Mesodermal cell (in vitro differentiated cells): ENCODE measurements at regions not wholly inside any gene's neighbourhood (a gene's known extent, or its start where the extent isn't known, plus 50 kb on each side); places are given as distances from the start of the nearest gene placed in this dataset.

ENCODE experiments used
- H3K27ac ChIP-seq: 2 replicates; pipeline ENCODE4 v1.7.0; 2013; ENCODE audit warnings: mild to moderate bottlenecking, low read depth, low read length, moderate library complexity; ENCODE audit not compliant: severe bottlenecking
- H3K36me3 ChIP-seq: 2 replicates; pipeline ENCODE4 v1.7.1; 2013; ENCODE audit warnings: mild to moderate bottlenecking, low read length, moderate library complexity; ENCODE audit not compliant: control insufficient read depth, insufficient read depth
- H3K4me1 ChIP-seq: one replicate; pipeline ENCODE4 v1.7.1; 2013; ENCODE audit warnings: mild to moderate bottlenecking, low read length; ENCODE audit not compliant: insufficient read depth, control insufficient read depth, poor library complexity, severe bottlenecking
- H3K4me3 ChIP-seq: 2 replicates; pipeline ENCODE4 v1.7.0; 2013; ENCODE audit warnings: low read length, control low read depth, mild to moderate bottlenecking; ENCODE audit not compliant: insufficient read depth, poor library complexity, severe bottlenecking; ENCODE audit errors: extremely low read depth
- H3K9me3 ChIP-seq: 2 replicates; pipeline ENCODE4 v1.7.1; 2013; ENCODE audit warnings: mild to moderate bottlenecking, low read length, moderate library complexity; ENCODE audit not compliant: control insufficient read depth
- WGBS, 2 experiments: methylation state at CpG; one replicate each; pipeline ENCODE4 v1.1.5; 2013; ENCODE audit warnings: missing lambda C conversion rate in 2 of 2; ENCODE audit not compliant: insufficient coverage in 2 of 2; 5-methylcytosine and 5-hydroxymethylcytosine counted together

GRCh38 chr7:47148536-47149207 lies 433.2 kb downstream of the TNS3 start:
- Histone ChIP-seq H3K4me3 (no peak overlapping the region), H3K4me1 (no peaks in the 10 kb centered on the region), H3K9me3 (no peaks in the 10 kb centered on the region), H3K27ac (no peak overlapping the region), H3K36me3 (no peaks in the 10 kb centered on the region)
- 87 to 94% methylated on average over 2 of the region's 5 CpGs for WGBS, 2 experiments

- Histone ChIP-seq H3K36me3 (no peaks in the 10 kb centered on the region), H3K27ac (no peak overlapping the region)
Measured at GRCh38 chr7:47147213-47147631, 434.7 kb downstream of the TNS3 start.

GRCh38 chr7:47145982-47146381 lies 435.9 kb downstream of the TNS3 start:
- 36 to 56% methylated on average over 1 of the region's 1 CpG for WGBS, 2 experiments
- H3K36me3 ChIP-seq = no peaks in the 10 kb centered on the region
- H3K4me3 ChIP-seq = no peak overlapping the region
- no peak overlapping the region for H3K27ac ChIP-seq
- no peaks in the 10 kb centered on the region for H3K4me1 ChIP-seq
- no peaks in the 10 kb centered on the region for H3K9me3 ChIP-seq

More at GRCh38 chr7:47147213-47147631, 434.7 kb downstream of the TNS3 start:
- Histone ChIP-seq H3K4me3 (no peak overlapping the region), H3K9me3 (no peaks in the 10 kb centered on the region), H3K4me1 (no peaks in the 10 kb centered on the region)
- 82% methylated on average over 2 of the region's 3 CpGs; no CpG with 5 or more reads in 1 of the 2 experiments for WGBS, 2 experiments

GRCh38 chr7:47145186-47145725 lies 436.7 kb downstream of the TNS3 start:
- no peaks in the 10 kb centered on the region for H3K9me3 ChIP-seq
- WGBS, 2 experiments = 100% methylated on average over 1 of the region's 1 CpG; no CpG with 5 or more reads in 1 of the 2 experiments
- H3K4me1 ChIP-seq = no peaks in the 10 kb centered on the region
- H3K27ac ChIP-seq = no peak overlapping the region
- no peak overlapping the region for H3K4me3 ChIP-seq
- H3K36me3 ChIP-seq = no peaks in the 10 kb centered on the region

GRCh38 chr7:47143339-47143738 lies 438.6 kb downstream of the TNS3 start:
- no CpG with 5 or more reads among the region's 1 CpG for WGBS, 2 experiments
- no peaks in the 10 kb centered on the region for H3K4me1 ChIP-seq
- H3K4me3 ChIP-seq = no peak overlapping the region
- H3K27ac ChIP-seq = no peak overlapping the region
- no peaks in the 10 kb centered on the region for H3K9me3 ChIP-seq
- H3K36me3 ChIP-seq = no peaks in the 10 kb centered on the region

GRCh38 chr7:47142867-47143175 lies 439.1 kb downstream of the TNS3 start:
- H3K36me3 ChIP-seq = no peaks in the 10 kb centered on the region
- no peaks in the 10 kb centered on the region for H3K9me3 ChIP-seq
- no peak overlapping the region for H3K4me3 ChIP-seq
- WGBS, 2 experiments = no CpG with 5 or more reads among the region's 1 CpG
- no peaks in the 10 kb centered on the region for H3K4me1 ChIP-seq
- H3K27ac ChIP-seq = no peak overlapping the region

GRCh38 chr7:47142169-47142866 lies 439.6 kb downstream of the TNS3 start:
- Histone ChIP-seq H3K4me3 (no peak overlapping the region), H3K27ac (no peak overlapping the region), H3K36me3 (no peaks in the 10 kb centered on the region), H3K9me3 (no peaks in the 10 kb centered on the region), H3K4me1 (no peaks in the 10 kb centered on the region)
- 85 to 92% methylated on average over 7 to 8 of the region's 10 CpGs for WGBS, 2 experiments

- H3K4me3 ChIP-seq = no peak overlapping the region
- WGBS, 2 experiments = no CpG with 5 or more reads among the region's 1 CpG
- H3K36me3 ChIP-seq = no peaks in the 10 kb centered on the region
- H3K27ac ChIP-seq = no peak overlapping the region
- H3K4me1 ChIP-seq = no peaks in the 10 kb centered on the region
- H3K9me3 ChIP-seq = no peaks in the 10 kb centered on the region
Measured at GRCh38 chr7:47132471-47132870, 449.4 kb downstream of the TNS3 start.

GRCh38 chr7:47128700-47129099 lies 453.2 kb downstream of the TNS3 start:
- no peaks in the 10 kb centered on the region for H3K36me3 ChIP-seq
- H3K4me1 ChIP-seq = no peaks in the 10 kb centered on the region
- H3K27ac ChIP-seq = no peak overlapping the region
- no peak overlapping the region for H3K4me3 ChIP-seq
- no peaks in the 10 kb centered on the region for H3K9me3 ChIP-seq

- no peaks in the 10 kb centered on the region for H3K36me3 ChIP-seq
- no peak overlapping the region for H3K4me3 ChIP-seq
- WGBS, 2 experiments = 91% methylated on average over 10 to 13 of the region's 14 CpGs
- H3K9me3 ChIP-seq = no peaks in the 10 kb centered on the region
- H3K4me1 ChIP-seq = no peaks in the 10 kb centered on the region
- no peak overlapping the region for H3K27ac ChIP-seq
Measured at GRCh38 chr7:47125529-47125928, 456.4 kb downstream of the TNS3 start.

- 95% methylated on average over 3 of the region's 4 CpGs; no CpG with 5 or more reads in 1 of the 2 experiments for WGBS, 2 experiments
- H3K36me3 ChIP-seq = no peaks in the 10 kb centered on the region
- H3K9me3 ChIP-seq = no peaks in the 10 kb centered on the region
- H3K27ac ChIP-seq = no peak overlapping the region
- H3K4me1 ChIP-seq = no peaks in the 10 kb centered on the region
- no peak overlapping the region for H3K4me3 ChIP-seq
Measured at GRCh38 chr7:47119261-47119865, 462.5 kb downstream of the TNS3 start.
